ENCODE measurements at regions not wholly inside any gene's neighbourhood (a gene's known extent, or its start where the extent isn't known, plus 50 kb on each side); places are given as distances from the start of the nearest gene placed in this dataset.

GRCh38 chr2:225340923-225341322, 58.6 kb upstream of the NYAP2 start:
- H3K27me3 Mint-ChIP-seq (ENCODE audit: low read depth): no peaks in the 10 kb centered on the region

GRCh38 chr2:225337183-225337582, 62.3 kb upstream of the NYAP2 start:
- H3K9me3 Mint-ChIP-seq: no peaks in the 10 kb centered on the region
- no peaks in the 10 kb centered on the region for H3K36me3 Mint-ChIP-seq (ENCODE audit: low read depth)
- H3K4me3 Mint-ChIP-seq (ENCODE audit: low read depth): no peak overlapping the region
- intact Hi-C loops (cut with micrococcal nuclease): no loop called here
- no peaks in the 10 kb centered on the region for H3K27me3 Mint-ChIP-seq (ENCODE audit: low read depth)
- DNase-seq (ENCODE audit: low spot score): no peak
- H3K4me1 Mint-ChIP-seq (ENCODE audit: low read depth): no peaks in the 10 kb centered on the region
- H3K27ac Mint-ChIP-seq: no peak overlapping the region

More at GRCh38 chr2:225340923-225341322, 58.6 kb upstream of the NYAP2 start:
- intact Hi-C loops (cut with micrococcal nuclease): no loop called here
- Mint-ChIP-seq H3K4me3 (ENCODE audit: low read depth) (no peak overlapping the region), H3K36me3 (ENCODE audit: low read depth) (no peaks in the 10 kb centered on the region), H3K4me1 (ENCODE audit: low read depth) (no peaks in the 10 kb centered on the region), H3K27ac (no peak overlapping the region), H3K9me3 (no peaks in the 10 kb centered on the region)
- DNase-seq (ENCODE audit: low spot score): no peak

- no peak overlapping the region for H3K4me3 Mint-ChIP-seq (ENCODE audit: low read depth)
- DNase-seq (ENCODE audit: low spot score): no peak
- intact Hi-C loops (cut with micrococcal nuclease): no loop called here
- H3K9me3 Mint-ChIP-seq: no peaks in the 10 kb centered on the region
- no peak overlapping the region for H3K27ac Mint-ChIP-seq
- H3K36me3 Mint-ChIP-seq (ENCODE audit: low read depth): no peaks in the 10 kb centered on the region
- H3K27me3 Mint-ChIP-seq (ENCODE audit: low read depth): no peaks in the 10 kb centered on the region
- H3K4me1 Mint-ChIP-seq (ENCODE audit: low read depth): no peaks in the 10 kb centered on the region
Measured at GRCh38 chr2:225334514-225334913, 65.0 kb upstream of the NYAP2 start.

GRCh38 chr2:225328192-225328591, 71.3 kb upstream of the NYAP2 start:
- intact Hi-C loops (cut with micrococcal nuclease): no loop called here
- no peaks in the 10 kb centered on the region for H3K9me3 Mint-ChIP-seq
- H3K4me1 Mint-ChIP-seq (ENCODE audit: low read depth): no peaks in the 10 kb centered on the region
- no peaks in the 10 kb centered on the region for H3K27me3 Mint-ChIP-seq (ENCODE audit: low read depth)
- H3K4me3 Mint-ChIP-seq (ENCODE audit: low read depth): no peak overlapping the region
- no peak for DNase-seq (ENCODE audit: low spot score)
- H3K36me3 Mint-ChIP-seq (ENCODE audit: low read depth): no peaks in the 10 kb centered on the region
- no peak overlapping the region for H3K27ac Mint-ChIP-seq

GRCh38 chr2:225326969-225327368, 72.5 kb upstream of the NYAP2 start:
- Mint-ChIP-seq H3K9me3 (no peaks in the 10 kb centered on the region), H3K36me3 (ENCODE audit: low read depth) (no peaks in the 10 kb centered on the region), H3K4me3 (ENCODE audit: low read depth) (no peak overlapping the region), H3K4me1 (ENCODE audit: low read depth) (no peaks in the 10 kb centered on the region), H3K27ac (no peak overlapping the region), H3K27me3 (ENCODE audit: low read depth) (no peaks in the 10 kb centered on the region)
- intact Hi-C loops (cut with micrococcal nuclease): no loop called here
- no peak for DNase-seq (ENCODE audit: low spot score)

- Mint-ChIP-seq H3K27me3 (ENCODE audit: low read depth) (no peaks in the 10 kb centered on the region), H3K36me3 (ENCODE audit: low read depth) (no peaks in the 10 kb centered on the region), H3K4me3 (ENCODE audit: low read depth) (no peak overlapping the region), H3K27ac (no peak overlapping the region), H3K4me1 (ENCODE audit: low read depth) (no peaks in the 10 kb centered on the region), H3K9me3 (no peaks in the 10 kb centered on the region)
- intact Hi-C loops (cut with micrococcal nuclease): no loop called here
- DNase-seq (ENCODE audit: low spot score): no peak
Measured at GRCh38 chr2:225319872-225320271, 79.6 kb upstream of the NYAP2 start.

- Mint-ChIP-seq H3K36me3 (ENCODE audit: low read depth) (no peaks in the 10 kb centered on the region), H3K27me3 (ENCODE audit: low read depth) (no peaks in the 10 kb centered on the region), H3K27ac (no peak overlapping the region), H3K4me1 (ENCODE audit: low read depth) (no peaks in the 10 kb centered on the region), H3K9me3 (no peaks in the 10 kb centered on the region), H3K4me3 (ENCODE audit: low read depth) (no peak overlapping the region)
- intact Hi-C loops (cut with micrococcal nuclease): no loop called here
- DNase-seq (ENCODE audit: low spot score): no peak
Measured at GRCh38 chr2:225318440-225318839, 81.1 kb upstream of the NYAP2 start.

- Mint-ChIP-seq H3K9me3 (no peaks in the 10 kb centered on the region), H3K27ac (no peak overlapping the region), H3K4me3 (ENCODE audit: low read depth) (no peak overlapping the region), H3K4me1 (ENCODE audit: low read depth) (no peaks in the 10 kb centered on the region), H3K27me3 (ENCODE audit: low read depth) (no peaks in the 10 kb centered on the region), H3K36me3 (ENCODE audit: low read depth) (no peaks in the 10 kb centered on the region)
- no peak for DNase-seq (ENCODE audit: low spot score)
- intact Hi-C loops (cut with micrococcal nuclease): no loop called here
Measured at GRCh38 chr2:225317186-225317585, 82.3 kb upstream of the NYAP2 start.

- Mint-ChIP-seq H3K36me3 (ENCODE audit: low read depth) (no peaks in the 10 kb centered on the region), H3K27me3 (ENCODE audit: low read depth) (no peaks in the 10 kb centered on the region), H3K9me3 (no peaks in the 10 kb centered on the region), H3K4me1 (ENCODE audit: low read depth) (no peaks in the 10 kb centered on the region), H3K4me3 (ENCODE audit: low read depth) (no peak overlapping the region), H3K27ac (no peak overlapping the region)
- DNase-seq (ENCODE audit: low spot score): no peak
- intact Hi-C loops (cut with micrococcal nuclease): no loop called here
Measured at GRCh38 chr2:225310745-225311144, 88.8 kb upstream of the NYAP2 start.

GRCh38 chr2:225309516-225309915, 90.0 kb upstream of the NYAP2 start:
- no peaks in the 10 kb centered on the region for H3K4me1 Mint-ChIP-seq (ENCODE audit: low read depth)
- H3K27ac Mint-ChIP-seq: no peak overlapping the region
- H3K27me3 Mint-ChIP-seq (ENCODE audit: low read depth): no peaks in the 10 kb centered on the region

GRCh38 chr2:225296951-225297350, 102.6 kb upstream of the NYAP2 start:
- intact Hi-C loops (cut with micrococcal nuclease): no loop called here
- no peak for DNase-seq (ENCODE audit: low spot score)
- H3K27ac Mint-ChIP-seq: no peak overlapping the region
- H3K36me3 Mint-ChIP-seq (ENCODE audit: low read depth): no peaks in the 10 kb centered on the region
- no peaks in the 10 kb centered on the region for H3K4me1 Mint-ChIP-seq (ENCODE audit: low read depth)
- peaks cover 4% of the 10 kb centered on the region for H3K9me3 Mint-ChIP-seq
- no peak overlapping the region for H3K4me3 Mint-ChIP-seq (ENCODE audit: low read depth)
- no peaks in the 10 kb centered on the region for H3K27me3 Mint-ChIP-seq (ENCODE audit: low read depth)

More at GRCh38 chr2:225309516-225309915, 90.0 kb upstream of the NYAP2 start:
- no peaks in the 10 kb centered on the region for H3K9me3 Mint-ChIP-seq
- no peak overlapping the region for H3K4me3 Mint-ChIP-seq (ENCODE audit: low read depth)
- no peak for DNase-seq (ENCODE audit: low spot score)
- H3K36me3 Mint-ChIP-seq (ENCODE audit: low read depth): no peaks in the 10 kb centered on the region
- intact Hi-C loops (cut with micrococcal nuclease): no loop called here

GRCh38 chr2:225295102-225295501, 104.4 kb upstream of the NYAP2 start:
- H3K36me3 Mint-ChIP-seq (ENCODE audit: low read depth): no peaks in the 10 kb centered on the region
- intact Hi-C loops (cut with micrococcal nuclease): no loop called here
- H3K9me3 Mint-ChIP-seq: no peaks in the 10 kb centered on the region
- H3K4me1 Mint-ChIP-seq (ENCODE audit: low read depth): no peaks in the 10 kb centered on the region
- no peak overlapping the region for H3K27ac Mint-ChIP-seq
- H3K4me3 Mint-ChIP-seq (ENCODE audit: low read depth): no peak overlapping the region
- H3K27me3 Mint-ChIP-seq (ENCODE audit: low read depth): no peaks in the 10 kb centered on the region
- no peak for DNase-seq (ENCODE audit: low spot score)

GRCh38 chr2:225293638-225294037, 105.9 kb upstream of the NYAP2 start:
- no peak overlapping the region for H3K4me3 Mint-ChIP-seq (ENCODE audit: low read depth)
- H3K9me3 Mint-ChIP-seq: no peaks in the 10 kb centered on the region
- intact Hi-C loops (cut with micrococcal nuclease): no loop called here
- H3K36me3 Mint-ChIP-seq (ENCODE audit: low read depth): no peaks in the 10 kb centered on the region
- no peak overlapping the region for H3K27ac Mint-ChIP-seq
- no peaks in the 10 kb centered on the region for H3K27me3 Mint-ChIP-seq (ENCODE audit: low read depth)
- no peak for DNase-seq (ENCODE audit: low spot score)
- no peaks in the 10 kb centered on the region for H3K4me1 Mint-ChIP-seq (ENCODE audit: low read depth)

GRCh38 chr2:225290757-225291400, 108.6 kb upstream of the NYAP2 start:
- H3K27ac Mint-ChIP-seq: no peak overlapping the region
- intact Hi-C loops (cut with micrococcal nuclease): no loop called here
- no peak for DNase-seq (ENCODE audit: low spot score)
- H3K27me3 Mint-ChIP-seq (ENCODE audit: low read depth): no peaks in the 10 kb centered on the region
- no peaks in the 10 kb centered on the region for H3K9me3 Mint-ChIP-seq
- H3K4me3 Mint-ChIP-seq (ENCODE audit: low read depth): no peak overlapping the region
- H3K4me1 Mint-ChIP-seq (ENCODE audit: low read depth): no peaks in the 10 kb centered on the region
- H3K36me3 Mint-ChIP-seq (ENCODE audit: low read depth): no peaks in the 10 kb centered on the region
